H9 (cell line): ENCODE measurements at regions not wholly inside any gene's neighbourhood (a gene's known extent, or its start where the extent isn't known, plus 50 kb on each side); places are given as distances from the start of the nearest gene placed in this dataset.

ENCODE experiments used
- DNase-seq: peaks from one replicate; pipeline ENCODE4 v3.0.0-alpha.2; 2017
- H2AFZ ChIP-seq: one replicate; pipeline ENCODE4 v1.6.1; 2013; ENCODE audit warnings: mild to moderate bottlenecking, low read length, control low read depth, moderate library complexity
- H2AK5ac ChIP-seq: 2 replicates; pipeline ENCODE4 v1.6.1; 2013; ENCODE audit warnings: low read length, control low read depth, mixed read lengths; ENCODE audit not compliant: insufficient read length
- H2BK120ac ChIP-seq: one replicate; pipeline ENCODE4 v1.6.1; 2013; ENCODE audit warnings: low read depth, mild to moderate bottlenecking, low read length, control low read depth, inconsistent platforms; ENCODE audit not compliant: poor library complexity, severe bottlenecking
- H2BK12ac ChIP-seq: 2 replicates; pipeline ENCODE4 v1.6.1; 2013; ENCODE audit warnings: low read length, control low read depth, mixed read lengths, low read depth; ENCODE audit not compliant: insufficient read length
- H2BK15ac ChIP-seq: 2 replicates; pipeline ENCODE4 v1.6.1; 2013; ENCODE audit warnings: low read depth, low read length, control low read depth
- H2BK20ac ChIP-seq: one replicate; pipeline ENCODE4 v1.6.1; 2013; ENCODE audit warnings: low read depth, mild to moderate bottlenecking, low read length, control low read depth, inconsistent platforms; ENCODE audit not compliant: poor library complexity, severe bottlenecking
- H2BK5ac ChIP-seq: 2 replicates; pipeline ENCODE4 v1.6.1; 2013; ENCODE audit warnings: low read length, control low read depth, mixed read lengths; ENCODE audit not compliant: insufficient read length
- H3K14ac ChIP-seq: 2 replicates; pipeline ENCODE4 v1.6.1; 2013; ENCODE audit warnings: low read length, control low read depth; ENCODE audit not compliant: insufficient read depth
- H3K18ac ChIP-seq: 2 replicates; pipeline ENCODE4 v1.6.1; 2013; ENCODE audit warnings: low read depth, mild to moderate bottlenecking, mixed read lengths, low read length, control low read depth; ENCODE audit not compliant: insufficient read length
- H3K23ac ChIP-seq: 2 replicates; pipeline ENCODE4 v1.6.1; 2013; ENCODE audit warnings: low read length, control low read depth, mixed read lengths, low read depth; ENCODE audit not compliant: insufficient read length
- H3K23me2 ChIP-seq: 2 replicates; pipeline ENCODE4 v1.6.1; 2013; ENCODE audit warnings: low read depth, mild to moderate bottlenecking, mixed read lengths, low read length, control low read depth; ENCODE audit not compliant: insufficient read length, poor library complexity, severe bottlenecking
- H3K27ac ChIP-seq: 2 replicates; pipeline ENCODE4 v1.5.1; 2013; ENCODE audit warnings: low read length, control low read depth, mixed read lengths, low read depth; ENCODE audit not compliant: insufficient read length
- H3K27me3 ChIP-seq: 2 replicates; pipeline ENCODE4 v1.6.1; 2013; ENCODE audit warnings: low read length, control low read depth, inconsistent platforms; ENCODE audit not compliant: insufficient read depth
- H3K4ac ChIP-seq: 2 replicates; pipeline ENCODE4 v1.6.1; 2013; ENCODE audit warnings: low read depth, mild to moderate bottlenecking, control low read depth, inconsistent platforms, low read length, moderate library complexity
- H3K4me1 ChIP-seq: 2 replicates; pipeline ENCODE4 v1.6.1; 2013; ENCODE audit warnings: low read length, control low read depth, inconsistent platforms; ENCODE audit not compliant: insufficient read depth
- H3K4me2 ChIP-seq: 2 replicates; pipeline ENCODE4 v1.6.1; 2013; ENCODE audit warnings: low read length, control low read depth, mixed read lengths; ENCODE audit not compliant: insufficient read length, insufficient read depth
- H3K56ac ChIP-seq: 2 replicates; pipeline ENCODE4 v1.6.1; 2013; ENCODE audit warnings: low read depth, mild to moderate bottlenecking, mixed read lengths, low read length, control low read depth; ENCODE audit not compliant: insufficient read length
- H3K79me1 ChIP-seq: 2 replicates; pipeline ENCODE4 v1.6.1; 2013; ENCODE audit warnings: low read depth, mild to moderate bottlenecking, moderate library complexity, low read length, control low read depth, inconsistent platforms; ENCODE audit not compliant: insufficient read depth, poor library complexity, severe bottlenecking
- H3K79me2 ChIP-seq: 2 replicates; pipeline ENCODE4 v1.6.1; 2013; ENCODE audit warnings: low read length, control low read depth, inconsistent platforms; ENCODE audit not compliant: insufficient read depth
- H3K9ac ChIP-seq: 2 replicates; pipeline ENCODE4 v1.6.1; 2013; ENCODE audit warnings: low read length, control low read depth, mixed read lengths; ENCODE audit not compliant: insufficient read length; ENCODE audit errors: extremely low read depth
- H3K9me3 ChIP-seq: one replicate; pipeline ENCODE4 v1.6.1; 2013; ENCODE audit warnings: low read depth, low read length, inconsistent platforms; ENCODE audit not compliant: control insufficient read depth
- H3T11ph ChIP-seq: one replicate; pipeline ENCODE4 v1.6.1; 2013; ENCODE audit warnings: mild to moderate bottlenecking, low read length, control low read depth, inconsistent platforms
- H4K20me1 ChIP-seq: one replicate; pipeline ENCODE4 v1.6.1; 2013; ENCODE audit not compliant: control insufficient read depth, insufficient read length, insufficient read depth
- H4K5ac ChIP-seq: 2 replicates; pipeline ENCODE4 v1.6.1; 2013; ENCODE audit warnings: low read depth, mild to moderate bottlenecking, mixed read lengths, low read length, control low read depth; ENCODE audit not compliant: insufficient read length
- H4K8ac ChIP-seq: replicated peaks from 2 replicates; pipeline ENCODE4 v1.6.1; 2013; ENCODE audit warnings: low read length, control low read depth, mixed read lengths, low read depth; ENCODE audit not compliant: insufficient read length
- H4K91ac ChIP-seq: 2 replicates; pipeline ENCODE4 v1.6.1; 2013; ENCODE audit warnings: low read depth, mild to moderate bottlenecking, moderate library complexity, mixed read lengths, low read length, control low read depth; ENCODE audit not compliant: insufficient read length
- H3K27ac Mint-ChIP-seq, 3 experiments: 2 replicates in 2 of 3; 3 replicates in 1 of 3; pipeline ENCODE4 v1.8.0; 2020 to 2021; ENCODE audit warnings: mixed read lengths in 3 of 3, mild to moderate bottlenecking in 1 of 3, moderate library complexity in 1 of 3
- H3K27me3 Mint-ChIP-seq: 2 replicates; pipeline ENCODE4 v1.8.0; 2021; ENCODE audit warnings: low read depth, mild to moderate bottlenecking, moderate library complexity, mixed read lengths
- H3K36me3 Mint-ChIP-seq, 3 experiments: 2 replicates in 2 of 3; 3 replicates in 1 of 3; pipeline ENCODE4 v1.8.0; 2020 to 2021; ENCODE audit warnings: low read depth in 3 of 3, mixed read lengths in 3 of 3; ENCODE audit not compliant: insufficient read depth in 1 of 3
- H3K4me1 Mint-ChIP-seq, 2 experiments: 2 replicates each; pipeline ENCODE4 v1.8.0; 2020; ENCODE audit warnings: mixed read lengths in 2 of 2
- H3K4me3 Mint-ChIP-seq, 2 experiments: 2 replicates in 1 of 2; 3 replicates in 1 of 2; pipeline ENCODE4 v1.8.0; 2020 to 2021; ENCODE audit warnings: mild to moderate bottlenecking in 2 of 2, mixed read lengths in 2 of 2, moderate library complexity in 1 of 2
- H3K9me3 Mint-ChIP-seq, 2 experiments: 2 replicates in 1 of 2; 3 replicates in 1 of 2; pipeline ENCODE4 v1.8.0; 2020; ENCODE audit warnings: mild to moderate bottlenecking in 2 of 2, mixed read lengths in 2 of 2, moderate library complexity in 1 of 2
- WGBS: extraction: QIAGEN DNeasy Blood & Tissue Kit; methylation state at CpG from one replicate; pipeline ENCODE4 v1.1.7; 2013; ENCODE audit warnings: missing lambda C conversion rate, low lambda C conversion rate, mixed read lengths; ENCODE audit not compliant: insufficient read length; ENCODE audit errors: extremely low coverage; 5-methylcytosine and 5-hydroxymethylcytosine counted together
- TF ChIP-seq, protein P1 (sequence below): fragments of 200-600 bp; sonication (generic); conservative IDR thresholded peaks from 3 replicates; pipeline ENCODE4 v1.8.0; 2021; ENCODE audit warnings: antibody characterized with exemption, mild to moderate bottlenecking

DNA sequence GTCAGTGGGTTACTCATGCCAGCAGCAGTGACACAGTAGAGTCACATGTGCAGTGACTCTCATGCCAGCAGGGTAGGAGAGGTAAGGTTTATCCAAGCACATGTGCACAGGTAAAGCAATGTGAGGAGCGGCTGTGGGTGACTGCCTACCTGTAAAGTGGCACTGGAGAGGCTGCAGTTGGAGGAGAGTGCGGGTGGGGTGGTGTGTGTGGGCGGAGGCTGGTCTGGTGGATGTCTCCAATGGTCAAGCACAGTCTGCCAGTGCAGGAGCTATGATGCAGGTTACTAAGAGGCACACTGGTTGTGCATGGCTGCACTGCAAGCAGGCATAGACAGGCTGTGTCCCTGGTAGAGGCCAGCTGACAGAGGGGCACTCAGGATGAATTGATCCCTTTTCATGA, 588.2 kb upstream of the FTMT start:
- WGBS: no CpG with 5 or more reads among the region's 3 CpGs
- no peak overlapping the region for H4K91ac ChIP-seq
- no peak overlapping the region for H3K4ac ChIP-seq
- H3K56ac ChIP-seq: no peak overlapping the region
- Mint-ChIP-seq H3K36me3 (no peaks in the 10 kb centered on the region), H3K27ac (no peak overlapping the region), H3K27me3 (no peaks in the 10 kb centered on the region), H3K9me3 (no peaks in the 10 kb centered on the region; a peak in 1 of 5 replicates), H3K4me3 (no peak overlapping the region), H3K4me1 (no peaks in the 10 kb centered on the region)
- no peaks in the 10 kb centered on the region for H3K9me3 ChIP-seq
- H3K23ac ChIP-seq: no peak overlapping the region
- H3K79me1 ChIP-seq: no peaks in the 10 kb centered on the region
- no peak overlapping the region for H2AK5ac ChIP-seq
- H3K27ac ChIP-seq: no peak overlapping the region
- no peak overlapping the region for H3K14ac ChIP-seq
- no peaks in the 10 kb centered on the region for H3K79me2 ChIP-seq
- H2BK20ac ChIP-seq: no peak overlapping the region
- H2BK5ac ChIP-seq: no peak overlapping the region
- H4K8ac ChIP-seq: no peak overlapping the region
- H2BK120ac ChIP-seq: no peak overlapping the region
- no peaks in the 10 kb centered on the region for H3K27me3 ChIP-seq
- H4K20me1 ChIP-seq: no peaks in the 10 kb centered on the region
- no peak overlapping the region for H2BK12ac ChIP-seq
- no peak overlapping the region for H3K9ac ChIP-seq
- no peak overlapping the region for H3K4me2 ChIP-seq
- TF ChIP-seq, protein P1, sequence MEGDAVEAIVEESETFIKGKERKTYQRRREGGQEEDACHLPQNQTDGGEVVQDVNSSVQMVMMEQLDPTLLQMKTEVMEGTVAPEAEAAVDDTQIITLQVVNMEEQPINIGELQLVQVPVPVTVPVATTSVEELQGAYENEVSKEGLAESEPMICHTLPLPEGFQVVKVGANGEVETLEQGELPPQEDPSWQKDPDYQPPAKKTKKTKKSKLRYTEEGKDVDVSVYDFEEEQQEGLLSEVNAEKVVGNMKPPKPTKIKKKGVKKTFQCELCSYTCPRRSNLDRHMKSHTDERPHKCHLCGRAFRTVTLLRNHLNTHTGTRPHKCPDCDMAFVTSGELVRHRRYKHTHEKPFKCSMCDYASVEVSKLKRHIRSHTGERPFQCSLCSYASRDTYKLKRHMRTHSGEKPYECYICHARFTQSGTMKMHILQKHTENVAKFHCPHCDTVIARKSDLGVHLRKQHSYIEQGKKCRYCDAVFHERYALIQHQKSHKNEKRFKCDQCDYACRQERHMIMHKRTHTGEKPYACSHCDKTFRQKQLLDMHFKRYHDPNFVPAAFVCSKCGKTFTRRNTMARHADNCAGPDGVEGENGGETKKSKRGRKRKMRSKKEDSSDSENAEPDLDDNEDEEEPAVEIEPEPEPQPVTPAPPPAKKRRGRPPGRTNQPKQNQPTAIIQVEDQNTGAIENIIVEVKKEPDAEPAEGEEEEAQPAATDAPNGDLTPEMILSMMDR: no peak
- no peak overlapping the region for H2BK15ac ChIP-seq
- H3K18ac ChIP-seq: no peak overlapping the region
- H4K5ac ChIP-seq: no peak overlapping the region
- H3K4me1 ChIP-seq: no peaks in the 10 kb centered on the region
- no peaks in the 10 kb centered on the region for H3K23me2 ChIP-seq
- H3T11ph ChIP-seq: no peak overlapping the region
- no peak overlapping the region for H2AFZ ChIP-seq
- DNase-seq: no peak
